Activated CD8-positive, alpha-beta memory T cell treated with anti-CD3 and anti-CD28 coated beads, Interleukin-2, amount 50 U/mL, for 4 hours (primary cell): ENCODE measurements at regions not wholly inside any gene's neighbourhood (a gene's known extent, or its start where the extent isn't known, plus 50 kb on each side); places are given as distances from the start of the nearest gene placed in this dataset.

ENCODE experiments used
- DNase-seq: peaks from one replicate; pipeline ENCODE4 v3.0.0-alpha.2; 2020

GRCh38 chr14:54216827-54217226 lies 180.0 kb upstream of the CDKN3 start:
- no peak for DNase-seq

- no peak for DNase-seq
Measured at GRCh38 chr14:54219261-54220070, 177.3 kb upstream of the CDKN3 start.

- no peak for DNase-seq
Measured at GRCh38 chr14:54220071-54220703, 176.6 kb upstream of the CDKN3 start.

- no peak for DNase-seq
Measured at GRCh38 chr14:54220704-54221431, 175.9 kb upstream of the CDKN3 start.

GRCh38 chr14:54221432-54221803 lies 175.4 kb upstream of the CDKN3 start:
- no peak for DNase-seq

GRCh38 chr14:54221971-54222370 lies 174.8 kb upstream of the CDKN3 start:
- DNase-seq: no peak

GRCh38 chr14:54223831-54224402 lies 172.9 kb upstream of the CDKN3 start:
- no peak for DNase-seq

- no peak for DNase-seq
Measured at GRCh38 chr14:54225457-54226060, 171.2 kb upstream of the CDKN3 start.

- DNase-seq: no peak
Measured at GRCh38 chr14:54226103-54226502, 170.7 kb upstream of the CDKN3 start.

- no peak for DNase-seq
Measured at GRCh38 chr14:54226558-54226957, 170.2 kb upstream of the CDKN3 start.

GRCh38 chr14:54229136-54229535 lies 167.7 kb upstream of the CDKN3 start:
- no peak for DNase-seq

GRCh38 chr14:54230645-54231044 lies 166.2 kb upstream of the CDKN3 start:
- DNase-seq: no peak

GRCh38 chr14:54232735-54233134 lies 164.1 kb upstream of the CDKN3 start:
- no peak for DNase-seq

- DNase-seq: no peak
Measured at GRCh38 chr14:54241517-54241916, 155.3 kb upstream of the CDKN3 start.

- DNase-seq: no peak
Measured at GRCh38 chr14:54251356-54251755, 145.5 kb upstream of the CDKN3 start.

- no peak for DNase-seq
Measured at GRCh38 chr14:54252072-54252730, 144.6 kb upstream of the CDKN3 start.

- DNase-seq: no peak
Measured at GRCh38 chr14:54253195-54253947, 143.4 kb upstream of the CDKN3 start.

GRCh38 chr14:54256156-54256555 lies 140.7 kb upstream of the CDKN3 start:
- no peak for DNase-seq

GRCh38 chr14:54257424-54257823 lies 139.4 kb upstream of the CDKN3 start:
- no peak for DNase-seq

GRCh38 chr14:54258382-54258781 lies 138.4 kb upstream of the CDKN3 start:
- no peak for DNase-seq

- no peak for DNase-seq
Measured at GRCh38 chr14:54259821-54260220, 137.0 kb upstream of the CDKN3 start.

- DNase-seq: no peak
Measured at GRCh38 chr14:54261283-54261682, 135.5 kb upstream of the CDKN3 start.
